OCI-LY1 (cell line): ENCODE measurements at regions not wholly inside any gene's neighbourhood (a gene's known extent, or its start where the extent isn't known, plus 50 kb on each side); places are given as distances from the start of the nearest gene placed in this dataset.

ENCODE experiments used
- CTCF ChIP-seq: fragments of 200-600 bp; sonication (generic), shearing (Covaris generic); IDR thresholded peaks from 2 replicates; pipeline ENCODE4 v1.5.1; 2017; ENCODE audit warnings: mild to moderate bottlenecking, antibody characterized with exemption, low read length, moderate library complexity, mixed read lengths
- EZH2 ChIP-seq: fragments of 200-600 bp; sonication (generic), shearing (Covaris generic); IDR thresholded peaks from 2 replicates; pipeline ENCODE4 v1.8.0; 2017; ENCODE audit warnings: borderline replicate concordance, mixed run types, mild to moderate bottlenecking, antibody characterized with exemption, low read length, moderate library complexity, mixed read lengths

GRCh38 chr2:236794176-236794957 lies 224.7 kb downstream of the ACKR3 start:
- TF ChIP-seq CTCF (no peak), EZH2 (no peak)
